ENCODE measurements at regions not wholly inside any gene's neighbourhood (a gene's known extent, or its start where the extent isn't known, plus 50 kb on each side); places are given as distances from the start of the nearest gene placed in this dataset.
"Not testable (repeated sequence)": the region's sequence is repeated elsewhere in the genome, so short reads cannot be mapped to it uniquely, and the experiment has no call there.

GRCh38 chr10:42990016-42990720 is 86.7 kb upstream of the RET start:
- H3K27me3 ChIP-seq: no peaks in the 10 kb centered on the region

GRCh38 chr10:42990721-42991441 is 86.0 kb upstream of the RET start:
- H3K4me1 ChIP-seq: peaks cover 41 to 55% (median 48%) of the 10 kb centered on the region in 10 experiments
- peak overlapping the region in 2 of 11 experiments; percentile 9 to 24; a peak in 1 of 22 replicates for H3K9ac ChIP-seq
- no peaks in the 10 kb centered on the region for H3K9me3 ChIP-seq (replicated peaks in 1 of 11)
- H3K27me3 ChIP-seq: no peaks in the 10 kb centered on the region
- H3K27ac ChIP-seq: peak overlapping the region in 1 of 11 experiments; percentile 10; a peak in 1 of 22 replicates
- H3K36me3 ChIP-seq: no peaks in the 10 kb centered on the region
- H4K20me1 ChIP-seq: no peaks in the 10 kb centered on the region
- H3K4me2 ChIP-seq: peak overlapping the region in 9 of 11 experiments; percentile 59 to 86 (median 75); a peak in 17 of 22 replicates
- no peak for TF ChIP-seq Cebpa-rat (IDR thresholded peaks at IDR 0.05)
- H3K4me3 ChIP-seq: no peak overlapping the region

More at GRCh38 chr10:42990016-42990720, 86.7 kb upstream of the RET start:
- peak overlapping the region; percentile 59 to 86 (median 75); a peak in 21 of 22 replicates for H3K4me2 ChIP-seq
- H3K9ac ChIP-seq: peak overlapping the region in 1 of 11 experiments; percentile 9; a peak in 1 of 22 replicates
- no peaks in the 10 kb centered on the region for H4K20me1 ChIP-seq
- TF ChIP-seq Cebpa-rat (IDR thresholded peaks at IDR 0.05): no peak
- no peak overlapping the region for H3K4me3 ChIP-seq
- peaks cover 41 to 62% (median 48%) of the 10 kb centered on the region in 10 experiments for H3K4me1 ChIP-seq
- H3K9me3 ChIP-seq (replicated peaks in 1 of 11): no peaks in the 10 kb centered on the region
- peak overlapping the region in 1 of 11 experiments; percentile 10; a peak in 1 of 22 replicates for H3K27ac ChIP-seq
- H3K36me3 ChIP-seq: no peaks in the 10 kb centered on the region

GRCh38 chr10:42991442-42992098 is 85.3 kb upstream of the RET start:
- Histone ChIP-seq H4K20me1 (no peaks in the 10 kb centered on the region), H3K9me3 (replicated peaks in 1 of 11) (no peaks in the 10 kb centered on the region), H3K4me1 (peaks cover 34 to 48% (median 47%) of the 10 kb centered on the region in 10 experiments), H3K36me3 (no peaks in the 10 kb centered on the region), H3K4me2 (peak overlapping the region in 3 of 11 experiments; percentile 71 to 86 (median 83); a peak in 4 of 22 replicates), H3K9ac (no peak overlapping the region), H3K4me3 (no peak overlapping the region), H3K27ac (no peak overlapping the region), H3K27me3 (no peaks in the 10 kb centered on the region)
- no peak for TF ChIP-seq Cebpa-rat (IDR thresholded peaks at IDR 0.05)

- Histone ChIP-seq H3K9ac (no peak overlapping the region), H3K4me1 (peaks cover 26 to 42% (median 40%) of the 10 kb centered on the region in 10 experiments), H3K9me3 (replicated peaks in 1 of 11) (no peaks in the 10 kb centered on the region), H3K4me3 (no peak overlapping the region), H3K27ac (no peak overlapping the region), H3K4me2 (no peak overlapping the region), H3K27me3 (no peaks in the 10 kb centered on the region), H3K36me3 (no peaks in the 10 kb centered on the region), H4K20me1 (no peaks in the 10 kb centered on the region)
- TF ChIP-seq Cebpa-rat (IDR thresholded peaks at IDR 0.05): no peak
These were observed 84.5 kb upstream of the RET start for GRCh38 chr10:42992156-42992956.

- Histone ChIP-seq H3K36me3 (no peaks in the 10 kb centered on the region), H3K27me3 (no peaks in the 10 kb centered on the region), H3K9me3 (replicated peaks in 1 of 11) (no peaks in the 10 kb centered on the region), H3K4me2 (no peak overlapping the region), H3K4me1 (peaks cover 20 to 42% (median 39%) of the 10 kb centered on the region in 10 experiments), H4K20me1 (no peaks in the 10 kb centered on the region; a peak in 1 of 22 replicates), H3K9ac (no peak overlapping the region), H3K4me3 (no peak overlapping the region), H3K27ac (no peak overlapping the region)
- TF ChIP-seq Cebpa-rat (IDR thresholded peaks at IDR 0.05): no peak
These were observed 83.9 kb upstream of the RET start for GRCh38 chr10:42992957-42993390.

GRCh38 chr10:42994909-42995308 is 82.0 kb upstream of the RET start:
- H3K4me2 ChIP-seq; H3K36me3 ChIP-seq; H4K20me1 ChIP-seq; H3K9me3 ChIP-seq (replicated peaks in 1 of 11); H3K9ac ChIP-seq; H3K4me3 ChIP-seq; H3K27ac ChIP-seq; H3K27me3 ChIP-seq: not testable (repeated sequence)
- peaks cover under 1 to 34% (median 24%) of the 10 kb centered on the region in 10 experiments; a peak in 19 of 20 replicates for H3K4me1 ChIP-seq

- H3K27ac ChIP-seq: no peak overlapping the region
- H3K27me3 ChIP-seq: no peaks in the 10 kb centered on the region
- H3K4me3 ChIP-seq: no peak overlapping the region
- H3K36me3 ChIP-seq: no peaks in the 10 kb centered on the region
- H3K9ac ChIP-seq: no peak overlapping the region
- no peaks in the 10 kb centered on the region for H3K9me3 ChIP-seq (replicated peaks in 1 of 11)
- peaks cover 0 to 28% (median 18%) of the 10 kb centered on the region in 10 experiments; a peak in 16 of 20 replicates for H3K4me1 ChIP-seq
- H3K4me2 ChIP-seq: no peak overlapping the region
- no peaks in the 10 kb centered on the region; a peak in 1 of 22 replicates for H4K20me1 ChIP-seq
- TF ChIP-seq Cebpa-rat (IDR thresholded peaks at IDR 0.05): no peak
These were observed 81.3 kb upstream of the RET start for GRCh38 chr10:42995537-42995936.

- Histone ChIP-seq H3K36me3 (no peaks in the 10 kb centered on the region), H3K4me3 (no peak overlapping the region), H3K9ac (no peak overlapping the region), H3K4me2 (no peak overlapping the region), H3K9me3 (replicated peaks in 1 of 11) (no peaks in the 10 kb centered on the region), H3K4me1 (peaks cover 0 to 19% (median 10%) of the 10 kb centered on the region in 10 experiments; a peak in 12 of 20 replicates), H4K20me1 (no peaks in the 10 kb centered on the region; a peak in 1 of 22 replicates), H3K27me3 (no peaks in the 10 kb centered on the region), H3K27ac (no peak overlapping the region)
- TF ChIP-seq Cebpa-rat (IDR thresholded peaks at IDR 0.05): no peak
These were observed 80.3 kb upstream of the RET start for GRCh38 chr10:42996588-42996987.

Measured in BLaER1 treated with 17β-estradiol and CSF1 and Interleukin-3, amounts not matched to agents 10 nM and 100 nM (cell line).